SK-N-MC (cell line): ENCODE measurements at regions not wholly inside any gene's neighbourhood (a gene's known extent, or its start where the extent isn't known, plus 50 kb on each side); places are given as distances from the start of the nearest gene placed in this dataset.

Source experiments
- EZH2 ChIP-seq: fragments of 200-600 bp; sonication (generic); IDR thresholded peaks from one replicate; pipeline ENCODE4 v1.6.1; 2017; ENCODE audit warnings: antibody characterized with exemption
- POLR2AphosphoS5 ChIP-seq: IDR thresholded peaks from 2 replicates; pipeline ENCODE4 v1.6.1; 2012; ENCODE audit warnings: mild to moderate bottlenecking, low read depth, low read length, borderline replicate concordance

DNA sequence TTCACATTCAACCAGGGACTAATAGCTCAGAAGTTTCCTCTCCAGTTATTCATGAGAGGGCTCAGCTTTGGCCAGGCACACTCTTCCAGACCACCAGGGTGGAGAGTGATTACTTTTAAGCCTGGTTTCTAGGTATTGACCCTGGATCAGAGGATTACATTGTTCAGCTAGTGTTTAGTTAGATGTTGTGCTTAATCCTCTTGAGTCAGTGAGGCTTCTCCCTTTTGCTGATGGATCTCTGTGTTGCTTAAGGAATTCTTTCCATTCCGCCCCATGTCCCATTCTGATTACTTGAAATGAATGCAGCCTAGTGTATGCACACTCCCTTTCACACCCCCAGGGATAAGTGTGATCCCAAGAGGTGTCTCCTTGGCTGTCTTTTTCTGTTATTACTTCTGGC is 271.7 kb upstream of the ANO5 start:
- TF ChIP-seq POLR2AphosphoS5 (no peak), EZH2 (no peak)
